Left lung (tissue), 4 donors: ENCODE measurements at regions not wholly inside any gene's neighbourhood (a gene's known extent, or its start where the extent isn't known, plus 50 kb on each side); places are given as distances from the start of the nearest gene placed in this dataset.
A peak's percentile ranks its signal among the peaks of the same experiment; 100 is the strongest.

Experiments
- ATAC-seq: fragments of 200-7000 bp; cut with Tn5 transposase; one replicate; pipeline ENCODE4 v1.9.1; 2020; ENCODE audit warnings: moderate library complexity
- DNase-seq, 4 donors: peaks; one replicate each; pipeline ENCODE4 v3.0.0-alpha.2; 2013 to 2020
- H3K27ac ChIP-seq, 2 donors: fragments of 200-600 bp; sonication (generic) in 1 of 2; one replicate each; pipeline versions ENCODE4 v1.5.0 to v1.8.0; 2020 to 2021
- H3K27me3 ChIP-seq, 2 donors: fragments of 200-600 bp; sonication (generic) in 1 of 2; one replicate each; pipeline versions ENCODE4 v1.5.0 to v1.8.0; 2020 to 2021
- H3K36me3 ChIP-seq, 2 donors: fragments of 200-600 bp; sonication (generic) in 1 of 2; one replicate each; pipeline versions ENCODE4 v1.5.0 to v1.8.0; 2020 to 2021
- H3K4me1 ChIP-seq, 2 donors: fragments of 200-600 bp; one replicate each; pipeline ENCODE4 v1.8.0; 2021
- H3K4me3 ChIP-seq, 2 donors: fragments of 200-600 bp; sonication (generic) in 1 of 2; one replicate each; pipeline versions ENCODE4 v1.5.0 to v1.8.0; 2020 to 2021; ENCODE audit warnings: mild to moderate bottlenecking in 1 of 2
- H3K9me3 ChIP-seq, 2 donors: fragments of 200-600 bp; sonication (generic) in 1 of 2; one replicate each; pipeline versions ENCODE4 v1.5.0 to v1.8.0; 2020 to 2021
- CTCF ChIP-seq, 2 donors: fragments of 200-600 bp; sonication (generic) in 1 of 2; IDR thresholded peaks; one replicate each; pipeline versions ENCODE4 v1.5.0 to v1.8.0; 2021; ENCODE audit warnings: antibody characterized with exemption in 2 of 2
- intact Hi-C, 2 donors: fragments of 100-400 bp; cut with DNase I; formaldehyde crosslinking; loops; one replicate each; pipeline versions ENCODE4 v1.11.2 to v1.14.2; 2022
- donor health status: DM: no; HTN: yes; CAD: no.
- donor health status: DM: no; HTN: no; CAD: no.

- no peak overlapping the region for H3K27ac ChIP-seq
- ATAC-seq (no peak), DNase-seq (no peak)
- H3K9me3 ChIP-seq = no peaks in the 10 kb centered on the region
- peaks cover 0 to 35% of the 10 kb centered on the region in 2 donors for H3K27me3 ChIP-seq
- TF ChIP-seq CTCF (IDR thresholded peaks at IDR 0.05) = no peak
- H3K36me3 ChIP-seq = no peaks in the 10 kb centered on the region
- no peaks in the 10 kb centered on the region for H3K4me1 ChIP-seq
- no peak overlapping the region for H3K4me3 ChIP-seq
- intact Hi-C loops = no loop called here
Measured at GRCh38 chr17:36741019-36741902, 139.9 kb downstream of the MRM1 start.

- Histone ChIP-seq H3K9me3 (no peaks in the 10 kb centered on the region), H3K4me3 (no peak overlapping the region), H3K27me3 (peaks cover 0 to 29% of the 10 kb centered on the region in 2 donors), H3K36me3 (no peaks in the 10 kb centered on the region), H3K4me1 (no peaks in the 10 kb centered on the region), H3K27ac (no peak overlapping the region)
- TF ChIP-seq CTCF (IDR thresholded peaks at IDR 0.05) = no peak
- ATAC-seq = no peak
- DNase-seq = peak in 1 of 4 donors; percentile 55
- intact Hi-C loops = no loop called here
Measured at GRCh38 chr17:36742267-36743000, 141.1 kb downstream of the MRM1 start.

- H3K36me3 ChIP-seq = no peaks in the 10 kb centered on the region
- H3K27ac ChIP-seq = no peak overlapping the region
- ATAC-seq = peak; percentile 91
- H3K27me3 ChIP-seq = peaks cover 0 to 29% of the 10 kb centered on the region in 2 donors
- intact Hi-C loops = no loop called here
- H3K4me3 ChIP-seq = no peak overlapping the region
- DNase-seq = peak in 3 of 4 donors; percentile 22 to 71 (median 70)
- H3K4me1 ChIP-seq = no peaks in the 10 kb centered on the region
- H3K9me3 ChIP-seq = no peaks in the 10 kb centered on the region
- no peak for TF ChIP-seq CTCF (IDR thresholded peaks at IDR 0.05)
Measured at GRCh38 chr17:36743130-36743529, 141.7 kb downstream of the MRM1 start.

- ATAC-seq = no peak
- Histone ChIP-seq H3K27me3 (peaks cover 0 to 37% of the 10 kb centered on the region in 2 donors), H3K9me3 (no peaks in the 10 kb centered on the region), H3K4me3 (no peak overlapping the region), H3K27ac (no peak overlapping the region), H3K4me1 (no peaks in the 10 kb centered on the region), H3K36me3 (no peaks in the 10 kb centered on the region)
- intact Hi-C loops = no loop called here
- DNase-seq = no peak
- no peak for TF ChIP-seq CTCF (IDR thresholded peaks at IDR 0.05)
Measured at GRCh38 chr17:36746381-36747053, 145.1 kb downstream of the MRM1 start.

- Histone ChIP-seq H3K4me3 (no peak overlapping the region), H3K9me3 (no peaks in the 10 kb centered on the region), H3K27ac (no peak overlapping the region), H3K36me3 (no peaks in the 10 kb centered on the region), H3K4me1 (no peaks in the 10 kb centered on the region), H3K27me3 (peaks cover 0 to 42% of the 10 kb centered on the region in 2 donors)
- no peak for ATAC-seq
- DNase-seq = no peak
- no peak for TF ChIP-seq CTCF (IDR thresholded peaks at IDR 0.05)
- intact Hi-C loops = no loop called here
Measured at GRCh38 chr17:36747861-36748260, 146.5 kb downstream of the MRM1 start.
